GM21717 (cell line): ENCODE measurements at regions not wholly inside any gene's neighbourhood (a gene's known extent, or its start where the extent isn't known, plus 50 kb on each side); places are given as distances from the start of the nearest gene placed in this dataset.
"Not testable (repeated sequence)": the region's sequence is repeated elsewhere in the genome, so short reads cannot be mapped to it uniquely, and the experiment has no call there.

ENCODE experiments used
- ATAC-seq: cut with Tn5 transposase; IDR thresholded peaks from one replicate; pipeline ENCODE4 v1.9.1; 2021; ENCODE audit warnings: mild to moderate bottlenecking, moderate library complexity; ENCODE audit not compliant: unreplicated experiment

DNA sequence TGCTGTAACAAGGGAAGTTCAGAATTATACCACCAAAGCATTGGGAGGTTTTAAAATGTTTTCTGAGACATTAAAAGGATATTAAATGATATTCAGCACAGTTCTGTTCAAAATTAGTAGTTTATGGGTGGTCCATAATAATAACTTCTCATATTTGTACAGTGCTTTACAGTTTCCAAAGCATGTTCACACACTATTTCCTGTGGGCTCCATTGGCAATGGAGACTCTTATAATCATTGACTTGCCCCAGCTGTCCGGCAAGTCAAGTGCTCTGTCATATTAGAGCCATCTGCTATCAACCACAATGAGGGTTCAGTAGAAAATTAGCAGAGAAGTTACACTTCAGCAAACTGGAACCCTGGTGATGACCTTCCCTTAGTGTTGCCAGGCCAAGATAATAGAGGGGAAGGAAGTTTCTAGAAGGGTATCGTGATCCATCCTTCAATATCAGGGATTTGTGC, 526.6 kb upstream of the CCDC196 start:
- ATAC-seq = no peak

DNA sequence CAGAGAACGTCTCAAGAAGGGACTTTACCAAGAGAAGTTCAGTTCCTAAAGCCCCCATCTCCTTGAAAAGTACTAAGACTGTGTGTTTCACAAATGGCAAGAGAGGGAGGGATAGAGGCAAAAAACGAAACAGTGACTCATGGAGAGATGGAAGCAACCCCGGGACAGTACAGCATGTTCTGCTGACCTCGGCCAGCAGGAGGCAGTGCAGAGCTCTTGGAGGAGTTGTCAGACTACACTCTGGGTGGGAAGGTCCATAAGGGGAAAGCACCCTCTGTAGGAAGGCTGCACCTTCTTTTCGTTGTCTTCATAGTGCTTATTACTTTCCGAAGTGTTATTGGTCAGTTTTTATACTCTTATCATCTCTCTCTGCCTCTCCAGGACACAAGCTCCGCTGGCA, 525.2 kb upstream of the CCDC196 start:
- peak; percentile 63 for ATAC-seq

DNA sequence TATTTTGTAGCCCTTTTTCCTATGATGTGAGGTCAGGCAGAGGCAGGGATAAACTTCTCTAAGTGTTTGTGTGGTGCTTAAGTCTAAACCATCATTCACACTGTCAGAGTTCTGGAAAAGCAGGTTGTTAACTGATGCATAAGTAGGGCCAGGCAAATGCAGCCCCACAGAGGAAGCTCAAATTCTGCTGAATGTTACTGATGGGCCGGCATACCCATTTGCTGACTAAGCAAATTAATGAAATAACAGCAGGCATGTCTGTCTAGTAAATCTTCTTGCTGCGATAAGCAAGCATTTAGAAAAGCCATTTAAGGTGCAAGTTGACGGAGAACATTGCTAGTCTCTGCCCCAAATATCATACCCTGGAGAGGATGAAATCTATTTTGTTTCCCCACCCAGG, 523.2 kb upstream of the CCDC196 start:
- no peak for ATAC-seq

DNA sequence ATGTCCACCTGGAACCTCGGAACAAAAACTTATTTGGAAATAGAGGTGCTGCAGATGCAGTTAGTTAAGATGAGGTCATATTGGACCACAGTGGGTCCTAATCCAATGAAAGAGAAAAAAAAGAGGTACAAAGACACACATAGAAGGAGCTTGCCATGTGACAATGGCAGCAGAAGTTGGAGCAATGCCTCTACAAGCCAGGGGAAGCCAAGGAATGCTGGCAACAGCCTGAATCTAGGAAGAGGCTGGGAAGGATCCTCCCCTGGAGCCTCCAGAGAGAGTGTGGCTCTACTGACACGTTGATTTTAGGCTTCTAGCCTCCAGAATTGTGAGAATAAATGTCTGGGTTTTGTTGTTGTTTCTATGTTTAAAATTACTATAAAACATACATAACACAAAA, 521.8 kb upstream of the CCDC196 start:
- no peak for ATAC-seq

DNA sequence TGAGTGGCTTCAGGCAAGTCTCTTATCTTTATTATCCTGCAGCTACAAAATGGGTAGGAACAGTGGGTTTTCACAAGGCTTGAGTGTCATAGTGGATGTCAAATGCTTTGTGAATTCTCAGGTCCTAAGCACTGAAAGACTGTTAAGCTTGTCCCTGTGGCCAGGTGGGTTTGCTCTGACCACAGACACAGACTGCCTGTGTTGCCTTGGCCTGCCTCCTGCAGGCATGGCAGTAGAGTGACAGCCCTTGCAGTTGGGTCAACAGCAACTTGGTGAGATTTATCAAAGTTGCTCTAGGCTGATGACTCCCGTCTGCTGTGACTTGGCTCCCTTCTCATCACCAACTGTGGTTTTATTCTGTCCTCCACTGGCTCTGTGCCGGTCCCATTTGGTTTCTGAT, 520.0 kb upstream of the CCDC196 start:
- no peak for ATAC-seq

DNA sequence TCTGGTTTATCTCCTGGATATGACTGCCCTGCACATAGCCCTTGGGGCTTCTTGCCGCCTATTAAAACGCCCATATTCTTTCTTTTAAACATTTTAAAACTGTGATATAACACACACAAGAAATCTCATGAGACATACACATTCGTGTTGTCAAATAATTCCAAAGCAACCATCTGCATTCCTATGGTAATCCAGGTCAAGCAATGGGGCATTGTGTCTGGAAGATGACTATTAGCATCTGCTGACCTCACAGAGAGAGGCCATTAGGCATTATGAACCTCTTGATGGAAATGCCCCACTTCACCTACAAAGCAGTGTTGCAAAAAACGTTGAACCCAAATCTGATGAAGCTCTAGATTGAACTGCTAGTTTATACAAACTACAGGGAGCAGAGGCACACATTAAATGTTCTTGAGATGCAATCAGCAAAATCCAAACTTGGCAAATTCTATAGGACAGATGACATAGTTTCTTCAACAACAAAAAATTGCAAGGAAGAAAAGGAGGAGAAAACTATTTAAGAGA, 513.8 kb upstream of the CCDC196 start:
- no peak for ATAC-seq

DNA sequence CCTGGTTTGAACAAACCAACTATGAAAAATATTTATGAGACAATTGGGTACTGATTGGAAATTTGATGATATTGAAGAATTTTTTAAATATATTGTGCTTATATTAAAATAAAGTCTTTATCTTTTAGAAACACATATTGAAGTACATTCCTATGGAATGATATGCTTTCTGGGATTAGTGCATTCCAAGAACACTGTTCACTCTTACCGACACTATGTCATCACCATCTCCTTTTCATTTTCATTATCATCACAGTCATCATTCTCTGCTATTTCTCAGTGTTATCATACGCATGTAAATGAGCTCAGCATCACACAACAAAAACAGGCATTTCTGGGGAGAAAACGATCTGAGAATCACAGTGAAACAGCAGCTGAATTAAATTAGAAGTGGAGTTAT, 513.3 kb upstream of the CCDC196 start:
- no peak for ATAC-seq

DNA sequence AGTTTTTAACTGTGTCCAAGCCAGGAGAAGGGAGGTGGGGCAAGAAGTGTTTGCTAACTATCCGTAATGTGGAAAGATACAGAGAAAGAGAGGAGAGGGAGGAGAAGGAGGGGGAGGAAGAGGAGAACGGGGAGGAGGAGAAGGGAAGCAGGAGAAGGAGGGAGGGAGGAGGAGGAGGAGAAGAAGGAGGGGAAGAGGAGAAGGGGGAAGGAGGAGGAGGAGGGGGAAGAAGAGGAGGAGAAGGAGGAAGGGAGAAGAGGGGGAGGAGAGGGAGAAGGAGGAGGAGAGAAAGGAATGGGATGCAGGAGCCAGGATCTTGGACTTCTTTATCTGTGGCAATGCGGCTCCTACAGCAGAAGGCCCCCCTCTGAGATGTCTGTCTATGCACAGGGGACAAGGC, 510.3 kb upstream of the CCDC196 start:
- ATAC-seq = no peak

DNA sequence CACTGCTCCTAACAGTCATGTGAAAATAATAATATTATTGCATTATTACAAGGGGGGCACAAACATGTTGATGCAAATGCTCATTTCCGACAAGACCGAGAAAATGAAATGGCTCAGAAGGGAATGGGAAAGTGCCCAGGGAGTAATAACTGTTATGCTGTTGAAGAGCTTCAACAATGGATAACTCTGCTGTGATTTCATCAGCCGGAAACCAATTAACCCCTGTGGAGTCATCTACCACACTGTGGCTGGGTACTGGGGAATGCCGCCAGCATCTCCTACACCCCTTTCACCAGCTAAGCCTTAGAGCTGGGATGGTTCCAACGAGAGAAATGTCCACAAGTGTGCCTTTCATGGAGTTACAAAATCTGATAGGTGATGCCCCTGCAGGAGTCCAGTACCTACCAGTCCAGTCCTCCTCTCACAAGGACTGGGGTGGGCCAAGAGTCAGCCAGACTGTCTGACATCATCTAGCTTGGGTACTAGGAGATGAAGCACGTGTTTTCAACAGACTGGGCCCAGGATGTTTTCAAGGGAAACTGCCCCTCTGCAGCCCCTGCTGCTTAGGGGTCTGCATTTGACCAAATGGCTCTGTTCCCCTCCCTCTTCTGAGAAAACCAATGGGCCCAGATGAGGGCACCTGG, 509.3 kb upstream of the CCDC196 start:
- ATAC-seq = no peak

DNA sequence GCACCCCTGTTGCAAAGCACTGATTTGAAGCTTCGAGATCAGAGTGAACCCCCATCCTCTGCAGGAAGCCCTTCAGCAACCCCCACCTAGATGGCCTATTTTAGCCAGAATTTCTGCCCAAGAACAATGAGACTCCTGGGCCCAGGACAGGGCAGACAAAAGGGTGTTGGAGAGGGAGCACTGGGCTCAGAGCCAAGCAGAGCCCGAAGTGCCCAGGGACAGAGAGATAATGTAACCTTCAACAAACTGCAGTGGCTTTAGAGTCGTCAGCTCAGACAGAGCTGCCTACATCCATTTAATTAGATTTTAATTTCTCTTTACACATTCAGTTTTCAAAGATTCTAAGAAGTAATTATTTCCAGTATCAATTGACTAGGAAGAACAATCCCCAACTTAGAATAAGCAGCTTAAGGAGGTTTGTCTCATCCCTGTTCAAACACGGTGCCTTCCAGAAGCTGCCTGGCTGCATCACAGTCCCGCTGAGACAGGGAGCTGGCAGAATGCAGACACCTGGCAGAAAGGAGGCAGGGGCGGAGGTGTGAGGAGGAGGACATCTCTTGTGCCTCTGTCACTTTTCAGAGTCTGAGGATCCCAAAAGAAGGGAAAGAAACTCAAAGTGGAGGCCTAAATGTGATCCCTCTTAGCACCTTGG, 504.9 kb upstream of the CCDC196 start:
- no peak for ATAC-seq

DNA sequence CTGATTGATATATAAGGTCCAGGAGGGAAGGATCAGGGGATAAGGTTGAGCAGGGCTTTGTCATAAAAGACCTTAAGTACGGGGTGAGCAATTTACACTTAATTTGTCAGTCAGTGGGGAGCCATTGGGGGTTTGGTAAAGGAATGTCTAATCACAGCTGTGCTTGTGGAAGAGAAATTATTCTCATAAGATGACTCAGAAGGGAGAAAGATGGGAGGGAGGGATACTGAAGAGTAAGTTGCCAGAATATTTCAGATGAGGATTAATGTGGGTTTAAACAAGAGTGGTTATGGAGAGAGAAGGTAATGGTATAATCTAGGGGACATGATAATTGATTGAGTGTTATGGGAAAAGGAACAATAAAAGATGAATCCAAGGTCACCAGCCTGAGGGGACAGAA, 500.1 kb upstream of the CCDC196 start:
- no peak for ATAC-seq

DNA sequence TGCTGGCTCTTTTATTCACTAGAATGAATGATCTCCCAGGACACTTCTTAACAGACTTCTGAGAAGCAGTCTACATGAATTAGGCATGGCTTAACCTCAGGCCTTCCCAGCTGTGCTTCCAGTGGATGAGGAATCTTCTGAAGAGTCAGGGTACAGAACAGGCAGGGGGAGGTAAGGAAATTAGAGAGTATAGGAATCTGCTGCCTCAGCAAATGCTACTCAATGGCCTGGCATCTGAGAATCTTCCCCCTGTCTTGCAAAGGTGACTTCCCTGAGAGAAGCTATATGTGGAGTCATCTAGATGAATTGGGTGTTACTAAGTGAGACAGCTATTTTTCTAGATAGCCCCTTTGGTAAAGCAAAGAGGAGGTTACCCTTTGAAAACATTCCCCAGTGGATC, 496.2 kb upstream of the CCDC196 start:
- ATAC-seq = no peak

DNA sequence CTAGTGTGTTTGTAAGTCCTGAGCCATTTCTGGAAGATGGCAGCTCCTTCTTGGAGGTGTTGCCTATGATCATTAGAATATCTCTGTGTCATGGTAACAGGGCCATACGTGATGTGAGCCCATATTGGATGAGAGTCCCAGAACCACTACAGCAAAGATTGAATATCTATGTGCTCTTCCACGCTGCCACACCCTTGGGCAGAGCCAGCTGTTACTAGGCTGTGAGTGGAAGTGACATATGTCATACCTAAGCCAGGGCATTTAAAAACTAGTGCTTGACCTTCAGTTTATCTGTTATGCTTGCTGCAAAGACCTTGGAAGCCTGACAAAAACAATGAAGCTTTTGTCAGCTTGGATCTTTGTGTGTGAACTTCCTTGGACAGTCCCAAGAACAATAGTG, 495.1 kb upstream of the CCDC196 start:
- no peak for ATAC-seq

DNA sequence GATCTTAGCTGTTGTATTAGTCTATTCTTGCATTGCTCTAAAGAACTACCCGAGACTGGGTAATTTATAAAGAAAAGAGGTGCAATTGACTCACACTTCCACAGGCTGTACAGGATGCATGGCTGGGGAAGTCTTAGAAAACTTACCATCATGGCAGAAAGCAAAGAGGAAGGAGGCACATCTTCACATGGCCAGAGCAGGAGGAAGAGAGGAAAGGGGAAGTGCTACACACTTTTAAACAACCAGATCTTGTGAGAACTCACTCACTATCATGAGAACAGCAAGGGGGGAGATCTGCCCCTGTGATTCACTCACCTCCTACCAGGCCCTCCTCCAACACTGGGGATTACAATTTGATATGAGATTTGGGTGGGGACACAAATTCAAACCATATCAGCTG, 494.2 kb upstream of the CCDC196 start:
- not testable (repeated sequence) for ATAC-seq

DNA sequence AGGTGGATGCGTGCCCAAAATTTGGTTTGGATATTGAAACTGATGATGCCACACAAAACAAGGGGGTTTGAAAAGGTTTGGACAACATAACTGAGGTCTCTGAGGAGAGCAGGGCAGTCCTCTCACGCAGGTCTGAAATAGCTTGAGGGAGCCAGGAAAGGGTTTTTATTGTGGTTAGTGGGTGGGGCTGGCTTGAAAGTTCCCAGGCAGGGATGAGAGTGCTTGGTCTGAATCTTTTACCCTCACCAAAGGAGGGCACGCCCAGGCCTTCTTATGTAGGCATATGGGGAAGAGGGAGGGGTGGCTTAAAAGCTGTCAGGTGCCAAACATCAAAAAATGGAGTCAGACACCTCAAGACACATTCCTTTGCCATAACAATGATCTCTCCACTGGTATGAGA, 493.1 kb upstream of the CCDC196 start:
- ATAC-seq = no peak

DNA sequence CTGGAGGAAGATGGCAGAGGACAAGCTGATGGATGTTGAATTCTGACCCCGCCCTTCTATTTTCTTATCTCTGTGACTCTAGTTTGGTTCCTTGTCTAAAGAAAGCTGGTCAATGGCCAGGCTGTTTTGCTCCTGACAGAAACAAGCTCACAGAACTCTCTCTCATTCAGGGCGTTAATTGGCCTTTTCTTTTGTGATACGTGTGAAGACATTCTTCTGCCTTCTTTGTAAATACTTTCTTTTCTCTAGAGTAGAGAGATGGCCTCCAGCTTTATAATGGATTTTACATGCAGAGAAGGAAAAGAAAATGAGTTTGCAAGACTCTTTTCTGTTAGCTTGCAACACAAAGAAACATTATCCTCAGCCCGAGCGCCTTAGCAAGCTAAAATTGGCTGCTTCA, 492.2 kb upstream of the CCDC196 start:
- ATAC-seq = no peak

DNA sequence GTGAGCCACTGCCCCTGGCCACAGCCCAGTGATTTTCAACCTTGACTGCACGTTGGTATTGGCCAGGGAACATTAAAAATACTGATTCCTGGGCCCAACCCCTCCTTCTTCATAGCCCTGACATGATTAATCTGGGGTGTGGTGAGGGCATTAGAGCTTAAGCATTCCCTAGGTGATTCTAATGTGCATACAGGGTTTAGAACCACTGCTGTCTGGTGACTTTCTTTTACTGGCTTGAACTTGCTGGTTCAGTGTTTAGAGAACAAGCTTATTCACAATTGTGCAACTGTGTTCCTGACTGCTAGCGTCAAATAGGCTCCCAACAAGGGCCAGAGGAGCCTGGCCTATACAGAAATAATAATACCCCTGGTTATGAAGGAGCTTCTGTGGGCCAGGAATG, 488.8 kb upstream of the CCDC196 start:
- ATAC-seq = no peak

DNA sequence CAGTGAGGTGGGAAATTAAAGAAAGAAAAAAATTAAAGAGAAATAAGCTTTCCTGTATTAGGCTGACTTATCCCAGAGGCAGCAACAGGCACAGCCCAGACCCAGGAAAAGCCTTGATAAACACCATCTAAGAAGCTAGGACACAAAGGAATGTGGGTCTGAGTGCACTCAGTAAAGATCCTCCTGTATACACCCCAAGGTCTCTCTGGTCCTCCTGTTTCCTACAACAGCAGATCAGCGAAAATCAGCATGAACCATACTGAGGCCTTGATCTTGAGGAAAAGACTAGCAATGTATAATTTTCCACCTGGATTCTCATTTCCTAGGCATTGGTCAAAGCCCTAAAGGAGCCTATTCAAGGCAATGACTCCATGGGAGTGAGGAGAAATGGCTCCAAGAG, 486.3 kb upstream of the CCDC196 start:
- ATAC-seq = no peak

DNA sequence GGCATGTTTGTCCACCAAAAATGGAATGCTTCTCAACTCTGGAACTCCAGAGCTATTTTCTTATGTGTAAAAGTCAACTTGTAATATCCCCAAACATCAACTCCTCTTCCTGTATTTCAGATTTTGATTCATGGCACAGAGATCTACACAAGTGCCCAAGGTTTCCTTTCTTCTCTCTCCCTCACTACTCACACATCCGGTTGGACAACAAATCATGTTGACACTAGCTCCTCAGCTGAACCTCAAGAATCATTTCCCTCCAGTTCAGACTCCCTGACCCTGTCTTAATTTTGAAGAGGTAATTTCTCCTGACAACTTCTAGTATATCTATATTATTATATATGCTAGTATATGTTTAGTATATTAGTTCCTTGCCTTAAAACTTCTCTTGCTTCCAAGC, 485.4 kb upstream of the CCDC196 start:
- ATAC-seq = no peak

DNA sequence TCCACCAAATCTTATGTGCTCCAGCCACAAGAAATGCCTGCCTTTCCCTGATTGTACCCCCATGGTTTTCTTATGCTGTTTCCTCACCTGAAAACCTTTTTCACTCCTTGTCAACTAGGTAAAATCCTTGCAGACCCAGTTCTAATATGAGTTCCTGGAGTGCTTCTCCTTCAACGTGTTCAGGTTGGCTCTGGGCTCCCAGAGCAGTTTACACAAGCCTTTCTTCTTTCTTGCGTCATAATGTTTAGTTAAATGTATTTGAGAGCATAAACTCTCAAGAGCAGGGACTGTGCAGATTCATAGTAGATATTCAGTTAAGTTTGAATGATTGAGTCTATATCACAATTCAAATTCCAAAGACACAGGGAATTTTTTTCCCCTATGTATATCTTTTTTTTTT, 484.8 kb upstream of the CCDC196 start:
- no peak for ATAC-seq

DNA sequence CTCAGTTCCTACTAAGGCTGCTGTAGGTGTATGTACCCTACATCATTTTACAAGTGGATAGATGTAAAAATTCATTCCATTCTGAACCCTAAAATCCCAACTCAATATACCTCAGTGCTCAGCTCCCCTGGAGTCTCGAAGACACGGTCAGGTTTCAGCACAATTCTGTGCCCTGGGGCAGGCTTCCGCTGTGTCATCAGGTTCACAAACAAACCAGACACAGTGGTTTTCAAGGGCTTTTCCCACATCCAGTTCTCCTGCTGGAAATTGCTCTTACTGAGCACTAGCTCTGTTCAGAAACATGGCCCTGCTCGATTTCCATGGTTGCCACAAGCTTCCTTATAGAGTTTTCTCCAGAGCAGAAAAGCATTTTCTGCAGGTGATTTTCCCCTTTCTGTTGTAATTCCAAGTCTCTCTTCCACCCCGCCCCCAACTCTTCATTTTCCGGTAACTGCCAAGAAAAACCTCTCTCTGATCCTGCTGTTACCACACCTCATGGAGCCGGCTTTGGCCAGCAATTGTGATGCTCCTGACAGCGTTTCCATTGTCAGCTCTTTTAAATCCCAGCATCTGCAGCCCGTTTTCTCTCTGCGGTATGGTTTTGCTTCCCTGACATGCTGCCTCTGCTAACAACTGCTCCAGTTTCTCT, 483.0 kb upstream of the CCDC196 start:
- ATAC-seq = no peak

DNA sequence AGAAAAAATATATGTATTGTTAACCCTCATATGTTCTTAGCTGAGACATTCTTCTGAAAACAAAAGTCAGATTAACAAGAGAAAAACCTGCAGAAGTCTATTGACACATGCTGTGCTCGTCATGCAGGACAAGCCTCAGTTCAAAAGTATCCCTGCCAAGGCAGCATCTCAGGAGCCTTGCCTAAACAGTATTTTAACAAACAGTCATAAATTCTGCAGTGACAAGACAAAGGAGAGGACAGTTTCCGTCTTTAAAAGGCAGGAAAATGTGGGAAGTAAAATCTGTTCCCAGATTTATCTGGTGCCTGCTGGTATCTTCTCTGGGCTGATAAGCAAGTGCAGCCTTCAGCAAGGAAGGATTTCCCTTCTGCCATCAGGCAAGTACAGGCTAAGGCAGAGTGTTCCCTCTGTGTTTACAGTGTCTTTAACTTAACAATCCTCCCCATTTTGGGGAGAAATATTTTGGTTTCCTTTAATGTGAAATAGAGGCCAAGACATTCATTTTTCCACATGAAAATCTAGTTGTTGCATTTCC, 480.2 kb upstream of the CCDC196 start:
- no peak for ATAC-seq
